ENCODE measurements at regions not wholly inside any gene's neighbourhood (a gene's known extent, or its start where the extent isn't known, plus 50 kb on each side); places are given as distances from the start of the nearest gene placed in this dataset. TPM values are rescaled to one million over a fixed set of nuclear protein-coding genes. Genes with fewer than 3 reads are reported as not detected.

- TF ChIP-seq CTCF (conservative IDR thresholded peaks at IDR 0.05) = no peak
- Mint-ChIP-seq H3K27ac (ENCODE audit: unreplicated experiment) (no peak overlapping the region), H3K27me3 (ENCODE audit: low read depth) (no peaks in the 10 kb centered on the region), H3K4me3 (no peak overlapping the region), H3K4me1 (no peaks in the 10 kb centered on the region), H3K9me3 (peaks cover 6% of the 10 kb centered on the region), H3K36me3 (ENCODE audit: low read depth) (peaks cover 2% of the 10 kb centered on the region)
- DNase-seq (ENCODE audit: low read depth, low spot score) = no peak
Observed at GRCh38 chr2:184532551-184532950, 65.8 kb upstream of the ZNF804A start.

GRCh38 chr2:184534986-184535385, 63.3 kb upstream of the ZNF804A start:
- Mint-ChIP-seq H3K27me3 (ENCODE audit: low read depth) (no peaks in the 10 kb centered on the region), H3K27ac (ENCODE audit: unreplicated experiment) (no peak overlapping the region), H3K4me1 (no peaks in the 10 kb centered on the region), H3K4me3 (no peak overlapping the region), H3K36me3 (ENCODE audit: low read depth) (no peaks in the 10 kb centered on the region), H3K9me3 (no peaks in the 10 kb centered on the region)
- no peak for TF ChIP-seq CTCF (conservative IDR thresholded peaks at IDR 0.05)
- DNase-seq (ENCODE audit: low read depth, low spot score) = no peak

GRCh38 chr2:184540246-184540789, 58.0 kb upstream of the ZNF804A start:
- no peaks in the 10 kb centered on the region for H3K9me3 Mint-ChIP-seq
- no peaks in the 10 kb centered on the region for H3K27me3 Mint-ChIP-seq (ENCODE audit: low read depth)
- H3K4me1 Mint-ChIP-seq = no peaks in the 10 kb centered on the region
- H3K4me3 Mint-ChIP-seq = no peak overlapping the region
- no peak for DNase-seq (ENCODE audit: low read depth, low spot score)
- TF ChIP-seq CTCF (conservative IDR thresholded peaks at IDR 0.05) = no peak
- H3K27ac Mint-ChIP-seq (ENCODE audit: unreplicated experiment) = no peak overlapping the region
- H3K36me3 Mint-ChIP-seq (ENCODE audit: low read depth) = no peaks in the 10 kb centered on the region

GRCh38 chr2:184541591-184541990, 56.7 kb upstream of the ZNF804A start:
- no peak for TF ChIP-seq CTCF (conservative IDR thresholded peaks at IDR 0.05)
- no peaks in the 10 kb centered on the region for H3K4me1 Mint-ChIP-seq
- no peaks in the 10 kb centered on the region for H3K27me3 Mint-ChIP-seq (ENCODE audit: low read depth)
- no peaks in the 10 kb centered on the region for H3K9me3 Mint-ChIP-seq
- no peak for DNase-seq (ENCODE audit: low read depth, low spot score)
- no peaks in the 10 kb centered on the region for H3K36me3 Mint-ChIP-seq (ENCODE audit: low read depth)
- no peak overlapping the region for H3K27ac Mint-ChIP-seq (ENCODE audit: unreplicated experiment)
- no peak overlapping the region for H3K4me3 Mint-ChIP-seq

- no peaks in the 10 kb centered on the region for H3K36me3 Mint-ChIP-seq (ENCODE audit: low read depth)
Observed at GRCh38 chr2:184543832-184544231, 54.5 kb upstream of the ZNF804A start.

More at GRCh38 chr2:184543832-184544231, 54.5 kb upstream of the ZNF804A start:
- Mint-ChIP-seq H3K4me1 (no peaks in the 10 kb centered on the region), H3K9me3 (peaks cover 4% of the 10 kb centered on the region), H3K4me3 (no peak overlapping the region), H3K27ac (ENCODE audit: unreplicated experiment) (no peak overlapping the region), H3K27me3 (ENCODE audit: low read depth) (no peaks in the 10 kb centered on the region)
- no peak for TF ChIP-seq CTCF (conservative IDR thresholded peaks at IDR 0.05)
- DNase-seq (ENCODE audit: low read depth, low spot score) = no peak

Small RNA genes lying in the stretch of these regions (microRNA-seq; reads per million reads assigned to microRNA genes)
- gene MIR548AE1 = not detected

Data from neural crest cell (in vitro differentiated cells).